ENCODE measurements at regions not wholly inside any gene's neighbourhood (a gene's known extent, or its start where the extent isn't known, plus 50 kb on each side); places are given as distances from the start of the nearest gene placed in this dataset.
"Not testable (repeated sequence)": the region's sequence is repeated elsewhere in the genome, so short reads cannot be mapped to it uniquely, and the experiment has no call there.

DNA sequence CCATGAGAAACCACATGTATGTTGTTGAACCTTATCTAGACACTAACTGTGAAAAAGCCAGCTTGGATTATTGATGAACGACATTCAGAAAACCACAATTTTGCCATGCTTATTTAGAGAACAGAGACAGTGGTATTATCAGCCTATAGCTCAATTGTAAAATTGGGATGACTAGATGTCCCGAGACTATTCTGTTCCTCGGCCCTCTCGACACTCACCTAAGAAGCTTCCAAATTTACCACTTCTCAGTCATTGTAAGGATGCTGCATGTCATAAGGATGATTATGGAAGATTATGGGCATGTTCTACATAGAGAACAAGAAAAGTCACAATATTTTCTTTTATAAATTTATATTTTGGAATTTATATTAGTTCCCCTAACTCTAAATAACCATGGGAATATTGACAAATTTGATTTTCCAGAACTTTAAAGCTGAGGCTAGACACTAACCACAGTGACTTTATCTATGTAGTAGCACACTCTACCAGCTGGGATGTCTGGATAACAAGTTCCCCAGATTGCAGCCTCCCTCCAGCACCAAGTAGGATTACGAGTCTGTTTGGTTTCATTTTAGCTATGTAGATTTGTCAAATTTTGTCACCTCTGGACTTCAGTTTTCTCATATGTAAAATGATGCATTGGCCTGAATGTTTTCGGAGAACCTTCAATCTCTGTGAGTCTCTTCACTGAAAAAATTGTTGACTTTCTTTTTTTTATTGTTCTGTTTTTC, 513.6 kb downstream of the IRS2 start:
- no peak for DNase-seq

DNA sequence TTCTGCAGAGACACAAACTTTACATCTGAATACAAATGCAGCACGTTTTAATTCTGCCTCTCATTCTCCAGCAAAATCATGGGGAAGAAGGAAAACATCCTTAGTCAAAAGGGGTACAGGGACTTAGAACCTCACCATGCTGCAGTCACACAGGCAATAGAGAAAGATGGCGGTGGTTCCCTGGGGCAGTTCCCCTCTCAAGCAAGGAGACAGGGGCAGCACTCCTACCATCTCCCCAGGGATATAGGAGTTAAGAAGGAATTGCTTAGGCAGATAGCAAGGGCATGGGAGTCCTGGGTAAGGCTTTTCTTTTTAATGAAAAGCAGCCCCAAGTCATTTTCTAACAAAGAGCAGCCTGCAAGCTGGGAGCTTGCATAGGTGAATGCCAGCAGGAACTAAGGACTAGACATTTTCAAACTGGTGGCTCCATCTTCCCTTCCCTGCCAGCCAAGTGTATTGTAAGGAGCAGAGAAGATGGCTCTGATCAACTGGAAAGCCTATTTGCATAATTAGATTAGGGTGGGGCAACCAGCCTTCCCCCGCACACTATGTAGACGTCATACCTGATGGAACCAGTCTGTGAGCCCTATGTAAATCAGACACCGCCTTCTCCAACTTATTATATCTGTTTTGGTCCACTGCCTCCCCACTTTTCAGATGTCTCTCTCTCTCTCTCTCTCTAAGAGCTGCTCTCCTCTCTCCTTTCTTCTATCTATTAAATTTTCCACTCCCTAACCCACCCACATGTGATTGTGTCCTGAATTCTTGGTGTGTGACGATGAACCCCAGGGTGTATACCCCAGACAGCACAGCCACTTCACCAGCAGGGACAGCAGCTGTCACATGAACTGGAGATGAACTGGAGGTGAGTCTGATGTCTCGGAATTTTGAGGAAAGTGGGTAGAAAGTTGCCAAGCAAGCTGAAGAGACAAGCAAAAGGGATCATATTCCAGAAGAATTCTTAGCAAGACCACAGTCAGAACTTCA, 514.5 kb downstream of the IRS2 start:
- DNase-seq, result no peak

- no peak for DNase-seq
Measured at GRCh38 chr13:109271061-109271460, 515.3 kb downstream of the IRS2 start.

- DNase-seq, result not testable (repeated sequence)
Measured at GRCh38 chr13:109269381-109269780, 517.0 kb downstream of the IRS2 start.

DNA sequence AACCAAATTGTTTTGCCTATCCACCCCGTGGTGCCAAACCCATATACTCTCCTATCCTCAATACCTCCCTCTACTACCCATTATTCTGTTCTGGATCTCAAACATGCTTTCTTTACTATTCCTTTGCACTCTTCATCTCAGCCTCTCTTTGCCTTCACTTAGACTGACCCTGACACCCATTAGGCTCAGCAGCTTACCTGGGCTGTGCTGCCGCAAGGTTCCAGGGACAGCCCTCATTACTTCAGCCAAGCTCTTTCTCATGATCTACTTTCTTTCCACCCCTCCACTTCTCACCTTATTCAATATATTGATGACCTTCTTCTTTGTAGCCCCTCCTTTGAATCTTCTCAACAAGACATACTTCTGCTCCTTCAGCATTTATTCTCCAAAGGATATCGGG, 517.9 kb downstream of the IRS2 start:
- DNase-seq, result not testable (repeated sequence)

- not testable (repeated sequence) for DNase-seq
Measured at GRCh38 chr13:109267400-109267799, 519.0 kb downstream of the IRS2 start.

GRCh38 chr13:109265438-109265742, 521.0 kb downstream of the IRS2 start:
- not testable (repeated sequence) for DNase-seq

- not testable (repeated sequence) for DNase-seq
Measured at GRCh38 chr13:109264603-109265437, 521.6 kb downstream of the IRS2 start.

- not testable (repeated sequence) for DNase-seq
Measured at GRCh38 chr13:109257761-109258157, 528.6 kb downstream of the IRS2 start.
